OCI-LY7 (cell line): ENCODE measurements at regions not wholly inside any gene's neighbourhood (a gene's known extent, or its start where the extent isn't known, plus 50 kb on each side); places are given as distances from the start of the nearest gene placed in this dataset.

Experiments
- EZH2phosphoT487 ChIP-seq: fragments of 200-600 bp; sonication (generic); IDR thresholded peaks from 2 replicates; pipeline ENCODE4 v1.6.1; 2018; ENCODE audit warnings: low read depth, borderline replicate concordance, mild to moderate bottlenecking, mixed run types, antibody characterized with exemption, low read length, moderate library complexity, mixed read lengths
- TF ChIP-seq, protein P1 (sequence below): fragments of 200-600 bp; sonication (generic); conservative IDR thresholded peaks from 2 replicates; pipeline ENCODE4 v1.5.1; 2014; ENCODE audit warnings: mild to moderate bottlenecking, antibody characterized with exemption, low read length, moderate library complexity, mixed read lengths

DNA sequence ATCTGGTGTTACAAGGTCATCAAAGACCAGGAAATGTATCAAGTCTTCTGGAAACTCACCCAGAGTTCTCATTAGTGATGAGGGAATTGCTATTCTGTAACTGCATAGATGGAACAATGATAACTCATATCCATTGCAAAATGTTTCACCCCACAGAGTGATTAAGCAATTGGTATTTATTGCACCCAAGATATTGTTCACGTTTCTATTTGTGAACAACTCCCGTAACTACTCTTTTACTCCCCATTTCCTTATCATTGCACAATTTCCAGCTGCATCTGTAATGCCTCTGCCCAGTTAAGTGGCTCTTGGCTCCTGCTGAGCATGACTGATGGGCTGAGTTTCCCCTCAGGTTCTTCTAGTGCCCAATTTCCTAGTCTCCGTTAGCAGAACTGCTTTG lies 108.7 kb upstream of the PRICKLE1 start:
- TF ChIP-seq, protein P1, sequence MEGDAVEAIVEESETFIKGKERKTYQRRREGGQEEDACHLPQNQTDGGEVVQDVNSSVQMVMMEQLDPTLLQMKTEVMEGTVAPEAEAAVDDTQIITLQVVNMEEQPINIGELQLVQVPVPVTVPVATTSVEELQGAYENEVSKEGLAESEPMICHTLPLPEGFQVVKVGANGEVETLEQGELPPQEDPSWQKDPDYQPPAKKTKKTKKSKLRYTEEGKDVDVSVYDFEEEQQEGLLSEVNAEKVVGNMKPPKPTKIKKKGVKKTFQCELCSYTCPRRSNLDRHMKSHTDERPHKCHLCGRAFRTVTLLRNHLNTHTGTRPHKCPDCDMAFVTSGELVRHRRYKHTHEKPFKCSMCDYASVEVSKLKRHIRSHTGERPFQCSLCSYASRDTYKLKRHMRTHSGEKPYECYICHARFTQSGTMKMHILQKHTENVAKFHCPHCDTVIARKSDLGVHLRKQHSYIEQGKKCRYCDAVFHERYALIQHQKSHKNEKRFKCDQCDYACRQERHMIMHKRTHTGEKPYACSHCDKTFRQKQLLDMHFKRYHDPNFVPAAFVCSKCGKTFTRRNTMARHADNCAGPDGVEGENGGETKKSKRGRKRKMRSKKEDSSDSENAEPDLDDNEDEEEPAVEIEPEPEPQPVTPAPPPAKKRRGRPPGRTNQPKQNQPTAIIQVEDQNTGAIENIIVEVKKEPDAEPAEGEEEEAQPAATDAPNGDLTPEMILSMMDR = no peak
- no peak for TF ChIP-seq EZH2phosphoT487
